HFFc6 (cell line): ENCODE measurements at regions not wholly inside any gene's neighbourhood (a gene's known extent, or its start where the extent isn't known, plus 50 kb on each side); places are given as distances from the start of the nearest gene placed in this dataset.

Source experiments
- DNase-seq: peaks from one replicate; pipeline ENCODE4 v3.0.0-alpha.2; 2018
- H3K27ac Mint-ChIP-seq: 2 replicates; pipeline ENCODE4 v1.8.0; 2020; ENCODE audit warnings: mild to moderate bottlenecking, mixed read lengths
- H3K27me3 Mint-ChIP-seq: 2 replicates; pipeline ENCODE4 v1.8.0; 2021; ENCODE audit warnings: mild to moderate bottlenecking, moderate library complexity, mixed read lengths; ENCODE audit not compliant: insufficient read depth
- H3K36me3 Mint-ChIP-seq: 2 replicates; pipeline ENCODE4 v1.8.0; 2021; ENCODE audit warnings: low read depth, mixed read lengths
- H3K4me1 Mint-ChIP-seq: 2 replicates; pipeline ENCODE4 v1.8.0; 2020; ENCODE audit warnings: low read depth, mixed read lengths
- H3K4me3 Mint-ChIP-seq: 2 replicates; pipeline ENCODE4 v1.8.0; 2020; ENCODE audit warnings: mild to moderate bottlenecking, moderate library complexity, mixed read lengths
- H3K9me3 Mint-ChIP-seq: 2 replicates; pipeline ENCODE4 v1.8.0; 2020; ENCODE audit warnings: mild to moderate bottlenecking, mixed read lengths
- CTCF ChIP-seq: fragments of 200-600 bp; sonication (generic); IDR thresholded peaks from 2 replicates; pipeline ENCODE4 v1.5.0; 2021; ENCODE audit warnings: antibody characterized with exemption, mild to moderate bottlenecking

- H3K36me3 Mint-ChIP-seq = peaks cover 7% of the 10 kb centered on the region; the same call in 1 of the 2 replicates
- H3K4me3 Mint-ChIP-seq = no peak overlapping the region
- no peak for TF ChIP-seq CTCF
- peaks cover 9% of the 10 kb centered on the region; the same call in 1 of the 2 replicates for H3K9me3 Mint-ChIP-seq
- no peak overlapping the region for H3K27ac Mint-ChIP-seq
- H3K4me1 Mint-ChIP-seq = peaks cover 54% of the 10 kb centered on the region
- no peaks in the 10 kb centered on the region; the same call in 1 of the 2 replicates for H3K27me3 Mint-ChIP-seq
- DNase-seq = no peak
Measured at GRCh38 chr7:79782906-79783305, 329.4 kb upstream of the MAGI2 start.

GRCh38 chr7:79782256-79782655 lies 328.8 kb upstream of the MAGI2 start:
- no peaks in the 10 kb centered on the region for H3K27me3 Mint-ChIP-seq
- no peak for DNase-seq
- no peak overlapping the region for H3K4me3 Mint-ChIP-seq
- peaks cover 7% of the 10 kb centered on the region; the same call in 1 of the 2 replicates for H3K36me3 Mint-ChIP-seq
- no peak overlapping the region for H3K27ac Mint-ChIP-seq
- peaks cover 54% of the 10 kb centered on the region for H3K4me1 Mint-ChIP-seq
- no peak for TF ChIP-seq CTCF
- peaks cover 9% of the 10 kb centered on the region; the same call in 1 of the 2 replicates for H3K9me3 Mint-ChIP-seq

GRCh38 chr7:79781716-79782115 lies 328.2 kb upstream of the MAGI2 start:
- Mint-ChIP-seq H3K27ac (no peak overlapping the region), H3K36me3 (peaks cover 7% of the 10 kb centered on the region; the same call in 1 of the 2 replicates), H3K27me3 (no peaks in the 10 kb centered on the region), H3K4me3 (no peak overlapping the region), H3K4me1 (peaks cover 53% of the 10 kb centered on the region), H3K9me3 (peaks cover 9% of the 10 kb centered on the region; the same call in 1 of the 2 replicates)
- no peak for TF ChIP-seq CTCF
- DNase-seq = no peak

GRCh38 chr7:79778786-79779770 lies 325.6 kb upstream of the MAGI2 start:
- H3K27me3 Mint-ChIP-seq = no peaks in the 10 kb centered on the region
- peak; percentile 87 for DNase-seq
- H3K4me3 Mint-ChIP-seq = peak overlapping the region; percentile 70
- peaks cover 7% of the 10 kb centered on the region; the same call in 1 of the 2 replicates for H3K36me3 Mint-ChIP-seq
- H3K27ac Mint-ChIP-seq = peak overlapping the region; percentile 62
- no peak for TF ChIP-seq CTCF
- H3K9me3 Mint-ChIP-seq = peaks cover 6% of the 10 kb centered on the region; the same call in 1 of the 2 replicates
- peaks cover 40% of the 10 kb centered on the region for H3K4me1 Mint-ChIP-seq

- H3K27ac Mint-ChIP-seq = no peak overlapping the region
Measured at GRCh38 chr7:79775911-79776310, 322.4 kb upstream of the MAGI2 start.

More at GRCh38 chr7:79775911-79776310, 322.4 kb upstream of the MAGI2 start:
- Mint-ChIP-seq H3K27me3 (no peaks in the 10 kb centered on the region), H3K4me1 (peaks cover 37% of the 10 kb centered on the region), H3K9me3 (no peaks in the 10 kb centered on the region), H3K36me3 (no peaks in the 10 kb centered on the region; the same call in 1 of the 2 replicates), H3K4me3 (no peak overlapping the region)
- TF ChIP-seq CTCF = no peak
- no peak for DNase-seq
